ENCODE measurements at regions not wholly inside any gene's neighbourhood (a gene's known extent, or its start where the extent isn't known, plus 50 kb on each side); places are given as distances from the start of the nearest gene placed in this dataset.

- TF ChIP-seq, protein P1, sequence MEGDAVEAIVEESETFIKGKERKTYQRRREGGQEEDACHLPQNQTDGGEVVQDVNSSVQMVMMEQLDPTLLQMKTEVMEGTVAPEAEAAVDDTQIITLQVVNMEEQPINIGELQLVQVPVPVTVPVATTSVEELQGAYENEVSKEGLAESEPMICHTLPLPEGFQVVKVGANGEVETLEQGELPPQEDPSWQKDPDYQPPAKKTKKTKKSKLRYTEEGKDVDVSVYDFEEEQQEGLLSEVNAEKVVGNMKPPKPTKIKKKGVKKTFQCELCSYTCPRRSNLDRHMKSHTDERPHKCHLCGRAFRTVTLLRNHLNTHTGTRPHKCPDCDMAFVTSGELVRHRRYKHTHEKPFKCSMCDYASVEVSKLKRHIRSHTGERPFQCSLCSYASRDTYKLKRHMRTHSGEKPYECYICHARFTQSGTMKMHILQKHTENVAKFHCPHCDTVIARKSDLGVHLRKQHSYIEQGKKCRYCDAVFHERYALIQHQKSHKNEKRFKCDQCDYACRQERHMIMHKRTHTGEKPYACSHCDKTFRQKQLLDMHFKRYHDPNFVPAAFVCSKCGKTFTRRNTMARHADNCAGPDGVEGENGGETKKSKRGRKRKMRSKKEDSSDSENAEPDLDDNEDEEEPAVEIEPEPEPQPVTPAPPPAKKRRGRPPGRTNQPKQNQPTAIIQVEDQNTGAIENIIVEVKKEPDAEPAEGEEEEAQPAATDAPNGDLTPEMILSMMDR (IDR thresholded peaks at IDR 0.05; ENCODE audit: low read depth, low read length, missing control alignments): no peak
- H3K4me3 ChIP-seq (replicated peaks; ENCODE audit: low read depth, low read length): no peak overlapping the region
- no peak for DNase-seq (ENCODE audit: extremely low read depth, low read depth)
These were observed 126.9 kb upstream of the MRPS22 start for GRCh38 chr3:139216958-139217357.

DNA sequence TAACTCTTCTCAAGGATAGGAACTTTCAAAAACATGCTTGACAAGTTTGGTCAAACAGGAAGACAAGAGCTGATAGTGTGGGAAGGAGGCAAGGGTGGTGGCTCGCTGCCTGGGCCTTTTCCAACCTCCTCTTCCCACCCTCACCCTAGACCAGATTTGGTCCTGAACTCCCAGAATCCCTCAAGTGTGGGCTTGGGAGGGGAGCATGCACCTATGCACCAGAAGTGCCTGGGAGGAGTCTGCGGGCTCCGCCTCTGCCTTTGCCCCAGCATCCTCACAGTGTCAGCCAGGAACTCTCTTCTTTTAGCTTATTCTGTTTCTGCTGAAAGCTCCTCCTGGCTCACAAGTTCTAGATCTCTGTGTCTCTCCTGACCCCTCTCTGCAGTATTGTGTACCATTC, 126.2 kb upstream of the MRPS22 start:
- no peak overlapping the region for H3K4me3 ChIP-seq (replicated peaks; ENCODE audit: low read depth, low read length)
- DNase-seq (ENCODE audit: extremely low read depth, low read depth): no peak

GRCh38 chr3:139218046-139218445, 125.8 kb upstream of the MRPS22 start:
- TF ChIP-seq, protein P1 (IDR thresholded peaks at IDR 0.05; ENCODE audit: low read depth, low read length, missing control alignments): no peak
- H3K4me3 ChIP-seq (replicated peaks; ENCODE audit: low read depth, low read length): no peak overlapping the region
- DNase-seq (ENCODE audit: extremely low read depth, low read depth): no peak

More for the DNA sequence above, 126.2 kb upstream of the MRPS22 start:
- TF ChIP-seq, protein P1 (IDR thresholded peaks at IDR 0.05; ENCODE audit: low read depth, low read length, missing control alignments): no peak

GRCh38 chr3:139219463-139219862, 124.4 kb upstream of the MRPS22 start:
- TF ChIP-seq, protein P1 (IDR thresholded peaks at IDR 0.05; ENCODE audit: low read depth, low read length, missing control alignments): no peak
- no peak for DNase-seq (ENCODE audit: extremely low read depth, low read depth)
- no peak overlapping the region for H3K4me3 ChIP-seq (replicated peaks; ENCODE audit: low read depth, low read length)

DNA sequence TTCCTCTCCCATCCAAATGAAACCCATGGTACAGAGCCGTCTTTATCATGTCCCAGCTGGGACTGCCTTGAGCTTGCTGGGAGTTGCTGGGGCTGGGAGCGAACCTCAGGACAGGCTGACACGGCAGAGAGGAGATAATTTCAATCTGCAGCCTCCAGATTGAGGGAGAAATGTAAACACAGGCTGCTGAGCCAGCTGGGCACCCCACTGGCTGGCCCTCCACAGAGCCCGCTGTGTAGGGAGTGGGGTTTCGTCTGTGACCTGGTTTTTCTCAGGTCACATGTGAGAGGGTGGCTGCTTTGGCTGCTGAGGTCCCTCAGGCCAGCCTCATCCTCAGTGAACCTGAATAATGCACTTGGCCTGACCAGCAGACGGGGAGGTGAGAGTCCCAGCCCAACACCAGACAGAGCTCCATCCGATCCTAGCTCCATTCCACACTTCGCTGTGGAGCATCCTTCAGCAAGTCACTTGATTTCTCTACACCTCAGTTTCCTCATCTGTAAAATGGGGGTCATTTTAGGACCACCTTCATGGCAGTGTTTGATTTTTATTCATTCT, 121.6 kb upstream of the MRPS22 start:
- TF ChIP-seq, protein P1 (IDR thresholded peaks at IDR 0.05; ENCODE audit: low read depth, low read length, missing control alignments): no peak
- no peak for DNase-seq (ENCODE audit: extremely low read depth, low read depth)
- no peak overlapping the region for H3K4me3 ChIP-seq (replicated peaks; ENCODE audit: low read depth, low read length)

GRCh38 chr3:139225548-139225947, 118.3 kb upstream of the MRPS22 start:
- H3K4me3 ChIP-seq (replicated peaks; ENCODE audit: low read depth, low read length): no peak overlapping the region
- no peak for DNase-seq (ENCODE audit: extremely low read depth, low read depth)
- TF ChIP-seq, protein P1 (IDR thresholded peaks at IDR 0.05; ENCODE audit: low read depth, low read length, missing control alignments): no peak

GRCh38 chr3:139226731-139227130, 117.1 kb upstream of the MRPS22 start:
- no peak overlapping the region for H3K4me3 ChIP-seq (replicated peaks; ENCODE audit: low read depth, low read length)
- DNase-seq (ENCODE audit: extremely low read depth, low read depth): no peak
- TF ChIP-seq, protein P1 (IDR thresholded peaks at IDR 0.05; ENCODE audit: low read depth, low read length, missing control alignments): no peak

Measured in HFF-Myc (cell line).